AG09319 (cell line): ENCODE measurements at regions not wholly inside any gene's neighbourhood (a gene's known extent, or its start where the extent isn't known, plus 50 kb on each side); places are given as distances from the start of the nearest gene placed in this dataset.

Source experiments
- DNase-seq: peaks from one replicate; pipeline ENCODE4 v3.0.0-alpha.2; 2010; ENCODE audit warnings: low read depth; ENCODE audit errors: extremely low read depth
- TF ChIP-seq, protein P1 (sequence below): IDR thresholded peaks from 2 replicates; pipeline ENCODE4 v1.5.1; 2011; ENCODE audit warnings: low read depth, mild to moderate bottlenecking, inconsistent platforms, low read length, moderate library complexity

GRCh38 chr3:86257955-86258641, 732.9 kb downstream of the VGLL3 start:
- no peak for DNase-seq

GRCh38 chr3:86254480-86254879, 736.5 kb downstream of the VGLL3 start:
- no peak for DNase-seq
- TF ChIP-seq, protein P1, sequence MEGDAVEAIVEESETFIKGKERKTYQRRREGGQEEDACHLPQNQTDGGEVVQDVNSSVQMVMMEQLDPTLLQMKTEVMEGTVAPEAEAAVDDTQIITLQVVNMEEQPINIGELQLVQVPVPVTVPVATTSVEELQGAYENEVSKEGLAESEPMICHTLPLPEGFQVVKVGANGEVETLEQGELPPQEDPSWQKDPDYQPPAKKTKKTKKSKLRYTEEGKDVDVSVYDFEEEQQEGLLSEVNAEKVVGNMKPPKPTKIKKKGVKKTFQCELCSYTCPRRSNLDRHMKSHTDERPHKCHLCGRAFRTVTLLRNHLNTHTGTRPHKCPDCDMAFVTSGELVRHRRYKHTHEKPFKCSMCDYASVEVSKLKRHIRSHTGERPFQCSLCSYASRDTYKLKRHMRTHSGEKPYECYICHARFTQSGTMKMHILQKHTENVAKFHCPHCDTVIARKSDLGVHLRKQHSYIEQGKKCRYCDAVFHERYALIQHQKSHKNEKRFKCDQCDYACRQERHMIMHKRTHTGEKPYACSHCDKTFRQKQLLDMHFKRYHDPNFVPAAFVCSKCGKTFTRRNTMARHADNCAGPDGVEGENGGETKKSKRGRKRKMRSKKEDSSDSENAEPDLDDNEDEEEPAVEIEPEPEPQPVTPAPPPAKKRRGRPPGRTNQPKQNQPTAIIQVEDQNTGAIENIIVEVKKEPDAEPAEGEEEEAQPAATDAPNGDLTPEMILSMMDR, result no peak

More at GRCh38 chr3:86257955-86258641, 732.9 kb downstream of the VGLL3 start:
- TF ChIP-seq, protein P1, result no peak

- TF ChIP-seq, protein P1, result no peak
- DNase-seq, result no peak
These were observed 739.2 kb downstream of the VGLL3 start for GRCh38 chr3:86251781-86252180.

DNA sequence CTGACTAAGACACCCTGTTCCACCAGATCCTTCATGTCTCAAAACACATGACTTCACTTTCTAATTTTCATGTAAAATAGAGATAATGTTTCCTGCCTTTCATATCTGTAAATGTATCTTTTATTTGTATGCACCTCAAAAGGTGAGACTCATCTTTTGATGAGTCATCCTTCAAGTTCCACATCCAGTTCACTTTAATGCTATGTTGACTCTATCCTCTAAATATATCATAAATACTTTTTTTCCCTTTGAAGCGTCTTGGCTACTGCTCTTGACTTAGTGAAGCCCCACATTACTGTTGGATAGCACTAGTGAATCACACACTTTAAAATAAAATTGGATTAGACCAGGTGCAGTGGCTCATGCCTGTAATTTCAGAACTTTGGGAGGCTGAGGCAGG, 741.1 kb downstream of the VGLL3 start:
- TF ChIP-seq, protein P1, result no peak
- DNase-seq, result no peak

DNA sequence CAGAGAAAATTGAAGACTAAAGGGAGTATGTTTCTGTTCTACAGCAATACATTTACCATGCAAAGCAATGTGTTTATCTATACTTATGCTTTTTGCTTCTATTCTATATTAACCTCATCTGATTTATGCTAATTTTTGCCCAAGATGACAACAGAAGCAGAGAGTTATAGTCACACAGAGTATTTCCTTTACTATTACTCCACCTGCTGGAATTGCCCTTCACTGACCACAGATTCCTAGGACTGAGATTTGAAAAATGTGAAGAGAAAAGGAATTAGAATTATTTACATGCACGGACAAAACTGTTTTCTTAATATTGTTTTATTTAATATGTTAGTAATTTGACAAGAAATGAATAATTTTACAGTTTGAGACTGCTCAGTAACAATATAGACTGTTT, 745.6 kb downstream of the VGLL3 start:
- TF ChIP-seq, protein P1, result no peak
- DNase-seq, result no peak

- no peak for DNase-seq
- TF ChIP-seq, protein P1, result no peak
These were observed 746.0 kb downstream of the VGLL3 start for GRCh38 chr3:86244905-86245304.

GRCh38 chr3:86239946-86240345, 751.0 kb downstream of the VGLL3 start:
- no peak for DNase-seq

More at GRCh38 chr3:86239946-86240345, 751.0 kb downstream of the VGLL3 start:
- TF ChIP-seq, protein P1, result no peak
